Smooth muscle cell (in vitro differentiated cells): ENCODE measurements at regions not wholly inside any gene's neighbourhood (a gene's known extent, or its start where the extent isn't known, plus 50 kb on each side); places are given as distances from the start of the nearest gene placed in this dataset.

ENCODE experiments used
- DNase-seq: peaks from one replicate; lab custom pipeline; 2025; ENCODE audit not compliant: unreplicated experiment; lab: John Stamatoyannopoulos, UW
- H2AFZ ChIP-seq: fragments of 200-600 bp; sonication (generic); 2 replicates; pipeline ENCODE4 v1.6.0; 2016; ENCODE audit warnings: antibody characterized with exemption, low read depth, mild to moderate bottlenecking
- H3F3A ChIP-seq: fragments of 200-600 bp; sonication (generic); 2 replicates; pipeline ENCODE4 v1.6.0; 2017; ENCODE audit warnings: antibody characterized with exemption, low read depth
- H3K27ac ChIP-seq: fragments of 200-600 bp; sonication (generic); 2 replicates; pipeline ENCODE4 v1.5.1; 2016; ENCODE audit warnings: low read depth, mild to moderate bottlenecking
- H3K27me3 ChIP-seq: fragments of 200-600 bp; sonication (generic); 2 replicates; pipeline ENCODE4 v1.6.1; 2016; ENCODE audit warnings: low read depth, mild to moderate bottlenecking
- H3K36me3 ChIP-seq: fragments of 200-600 bp; sonication (generic); 2 replicates; pipeline ENCODE4 v1.5.1; 2016; ENCODE audit warnings: low read depth
- H3K4me1 ChIP-seq: fragments of 200-600 bp; sonication (generic); 2 replicates; pipeline ENCODE4 v1.5.1; 2016; ENCODE audit warnings: low read depth
- H3K4me2 ChIP-seq: fragments of 200-600 bp; sonication (generic); 2 replicates; pipeline ENCODE4 v1.6.0; 2016; ENCODE audit warnings: mild to moderate bottlenecking
- H3K4me3 ChIP-seq: fragments of 200-600 bp; sonication (generic); 2 replicates; pipeline ENCODE4 v1.5.1; 2016; ENCODE audit warnings: mild to moderate bottlenecking
- H3K79me2 ChIP-seq: fragments of 200-600 bp; sonication (generic); 2 replicates; pipeline ENCODE4 v1.6.0; 2016; ENCODE audit warnings: low read depth, mild to moderate bottlenecking
- H3K9ac ChIP-seq: fragments of 200-600 bp; sonication (generic); 2 replicates; pipeline ENCODE4 v1.6.0; 2016; ENCODE audit warnings: low read depth
- H3K9me3 ChIP-seq: fragments of 200-600 bp; sonication (generic); replicated peaks from 2 replicates; pipeline ENCODE4 v1.5.1; 2016; ENCODE audit warnings: low read depth
- H4K20me1 ChIP-seq: fragments of 200-600 bp; sonication (generic); 2 replicates; pipeline ENCODE4 v1.6.0; 2016; ENCODE audit warnings: low read depth
- CTCF ChIP-seq: fragments of 200-600 bp; sonication (generic); IDR thresholded peaks from 2 replicates; pipeline ENCODE4 v1.5.1; 2017; ENCODE audit warnings: borderline replicate concordance, mild to moderate bottlenecking, antibody characterized with exemption; ENCODE audit not compliant: insufficient read depth, poor library complexity, severe bottlenecking
- WGBS: methylation state at CpG from one replicate; pipeline ENCODE4 v1.1.7; 2016; ENCODE audit warnings: low lambda C conversion rate; 5-methylcytosine and 5-hydroxymethylcytosine counted together

DNA sequence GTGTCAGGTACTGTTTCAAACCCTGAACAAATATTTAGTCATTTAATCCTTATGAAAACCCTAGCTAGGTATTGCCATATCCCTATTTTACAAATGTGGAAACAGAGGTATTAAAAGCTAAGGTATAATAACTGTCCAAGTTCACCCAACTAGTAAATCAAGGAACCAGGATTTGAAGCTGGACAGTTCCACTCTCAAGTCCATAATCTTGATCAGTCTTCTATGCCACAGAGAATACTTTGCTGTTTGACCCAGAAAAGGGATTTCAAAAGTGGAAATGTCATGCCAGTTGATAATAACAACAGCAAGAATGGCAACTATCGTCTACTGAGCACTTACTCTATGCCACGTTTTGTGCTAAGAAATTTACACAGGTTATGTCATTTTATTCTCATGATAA is 90.4 kb upstream of the KIT start:
- no peaks in the 10 kb centered on the region for H4K20me1 ChIP-seq
- no peak overlapping the region for H3K4me2 ChIP-seq
- H3K4me3 ChIP-seq, result no peak overlapping the region
- H3K27ac ChIP-seq, result no peak overlapping the region
- no peak overlapping the region for H3K9ac ChIP-seq
- no peak for TF ChIP-seq CTCF
- 93% methylated on average over 2 of the region's 2 CpGs for WGBS
- DNase-seq, result no peak
- peaks cover 14% of the 10 kb centered on the region for H3F3A ChIP-seq
- H3K79me2 ChIP-seq, result no peaks in the 10 kb centered on the region
- no peaks in the 10 kb centered on the region for H3K36me3 ChIP-seq
- H3K9me3 ChIP-seq, result no peaks in the 10 kb centered on the region
- H2AFZ ChIP-seq, result no peak overlapping the region
- no peaks in the 10 kb centered on the region for H3K27me3 ChIP-seq
- peaks cover 19% of the 10 kb centered on the region for H3K4me1 ChIP-seq

GRCh38 chr4:54568184-54568583 is 89.6 kb upstream of the KIT start:
- H4K20me1 ChIP-seq, result no peaks in the 10 kb centered on the region
- no peak overlapping the region for H2AFZ ChIP-seq
- H3K4me3 ChIP-seq, result no peak overlapping the region
- no peak for DNase-seq
- no peak overlapping the region for H3K27ac ChIP-seq
- no peaks in the 10 kb centered on the region for H3K36me3 ChIP-seq
- H3K9me3 ChIP-seq, result no peaks in the 10 kb centered on the region
- 51% methylated on average over 3 of the region's 3 CpGs for WGBS
- H3F3A ChIP-seq, result peaks cover 14% of the 10 kb centered on the region
- no peak overlapping the region for H3K4me2 ChIP-seq
- H3K27me3 ChIP-seq, result no peaks in the 10 kb centered on the region
- peaks cover 19% of the 10 kb centered on the region for H3K4me1 ChIP-seq
- H3K9ac ChIP-seq, result no peak overlapping the region
- H3K79me2 ChIP-seq, result no peaks in the 10 kb centered on the region
- no peak for TF ChIP-seq CTCF

DNA sequence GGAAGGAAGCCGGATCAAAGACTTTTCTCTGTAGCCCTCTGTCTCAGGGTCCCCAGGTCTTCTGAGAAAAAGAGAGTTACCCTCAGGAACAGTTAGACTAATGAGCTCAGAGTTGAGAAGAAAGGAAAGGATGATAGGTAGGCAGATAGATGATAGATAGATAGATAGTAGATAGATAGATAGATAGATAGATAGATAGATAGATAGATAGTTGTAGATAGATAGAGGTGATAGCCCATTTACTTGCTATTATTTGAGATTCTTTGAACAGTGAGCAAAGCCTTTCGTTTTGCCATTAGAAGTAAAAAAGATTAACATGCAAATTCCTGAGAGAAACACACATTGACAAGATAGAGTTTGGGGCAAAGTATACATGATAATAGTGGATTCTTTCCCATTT is 86.9 kb upstream of the KIT start:
- Histone ChIP-seq H3K4me1 (peaks cover 19% of the 10 kb centered on the region), H3K9ac (no peak overlapping the region), H4K20me1 (no peaks in the 10 kb centered on the region), H3K79me2 (no peaks in the 10 kb centered on the region), H3K4me3 (no peak overlapping the region), H3K27ac (no peak overlapping the region), H3K27me3 (no peaks in the 10 kb centered on the region), H3K4me2 (peak overlapping the region; percentile 74), H3K36me3 (no peaks in the 10 kb centered on the region), H3F3A (peaks cover 14% of the 10 kb centered on the region), H2AFZ (no peak overlapping the region), H3K9me3 (no peaks in the 10 kb centered on the region)
- WGBS, result 72% methylated on average over 2 of the region's 2 CpGs
- no peak for DNase-seq
- TF ChIP-seq CTCF, result no peak

GRCh38 chr4:54571293-54572151 is 86.2 kb upstream of the KIT start:
- peaks cover 19% of the 10 kb centered on the region for H3K4me1 ChIP-seq
- WGBS, result 28% methylated on average over 12 of the region's 12 CpGs
- no peak for TF ChIP-seq CTCF
- no peak overlapping the region for H3K4me3 ChIP-seq
- no peaks in the 10 kb centered on the region for H3K27me3 ChIP-seq
- no peaks in the 10 kb centered on the region for H3K36me3 ChIP-seq
- H3K4me2 ChIP-seq, result peak overlapping the region; percentile 74
- H3K27ac ChIP-seq, result peak overlapping the region; percentile 56
- peaks cover 14% of the 10 kb centered on the region for H3F3A ChIP-seq
- H4K20me1 ChIP-seq, result no peaks in the 10 kb centered on the region
- H2AFZ ChIP-seq, result no peak overlapping the region
- no peaks in the 10 kb centered on the region for H3K79me2 ChIP-seq
- no peaks in the 10 kb centered on the region for H3K9me3 ChIP-seq
- DNase-seq, result no peak
- no peak overlapping the region for H3K9ac ChIP-seq
